Upper lobe of right lung (tissue), 1 donor: ENCODE measurements at regions not wholly inside any gene's neighbourhood (a gene's known extent, or its start where the extent isn't known, plus 50 kb on each side); places are given as distances from the start of the nearest gene placed in this dataset.

ENCODE experiments used
- ATAC-seq: fragments of 200-7000 bp; cut with Tn5 transposase; one replicate; pipeline ENCODE4 v1.9.1; 2020; ENCODE audit warnings: mild to moderate bottlenecking, moderate library complexity
- DNase-seq: peaks from one replicate; pipeline ENCODE4 v3.0.0-alpha.2; 2020
- H3K27ac ChIP-seq: fragments of 200-600 bp; one replicate; pipeline ENCODE4 v1.8.0; 2022
- H3K27me3 ChIP-seq: fragments of 200-600 bp; one replicate; pipeline ENCODE4 v1.8.0; 2022; ENCODE audit warnings: mild to moderate bottlenecking
- H3K36me3 ChIP-seq: fragments of 200-600 bp; one replicate; pipeline ENCODE4 v1.8.0; 2022
- H3K4me1 ChIP-seq: fragments of 200-600 bp; one replicate; pipeline ENCODE4 v1.8.0; 2022
- H3K4me3 ChIP-seq: fragments of 200-600 bp; one replicate; pipeline ENCODE4 v1.8.0; 2022; ENCODE audit warnings: mild to moderate bottlenecking
- H3K9me3 ChIP-seq: fragments of 200-600 bp; one replicate; pipeline ENCODE4 v1.8.0; 2022
- intact Hi-C: fragments of 100-400 bp; cut with DNase I; formaldehyde crosslinking; loops from one replicate; pipeline ENCODE4 v1.11.0; 2022
- TF ChIP-seq, protein P1 (sequence below): fragments of 200-600 bp; IDR thresholded peaks from one replicate; pipeline ENCODE4 v1.8.0; 2022; ENCODE audit warnings: antibody characterized with exemption
- donor health status: DM: no; HTN: yes; CAD: no; lungs with severe emphysema.

DNA sequence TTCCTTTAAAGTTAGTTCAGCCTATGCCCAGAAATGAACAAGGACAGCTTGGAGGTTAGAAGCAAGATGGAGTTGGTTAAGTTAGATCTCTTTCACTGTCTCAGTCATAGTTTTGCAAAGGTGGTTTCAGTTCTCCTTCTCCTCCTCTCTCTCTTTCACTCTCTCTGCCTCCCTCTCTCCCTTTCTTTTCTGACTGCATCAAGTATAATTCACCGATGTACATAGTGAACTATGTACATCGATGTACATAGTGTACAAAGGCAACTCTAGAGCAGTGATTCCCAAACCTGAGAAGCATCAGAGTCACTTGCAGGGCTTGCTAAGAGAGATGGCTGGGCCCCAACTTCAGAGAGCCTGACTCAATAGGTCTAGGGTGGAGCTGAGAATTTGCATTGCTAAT lies 1259.7 kb downstream of the TYW1 start:
- Histone ChIP-seq H3K4me3 (no peak overlapping the region), H3K27ac (no peak overlapping the region), H3K27me3 (no peaks in the 10 kb centered on the region), H3K4me1 (no peaks in the 10 kb centered on the region), H3K36me3 (no peaks in the 10 kb centered on the region), H3K9me3 (no peaks in the 10 kb centered on the region)
- intact Hi-C loops, result no loop called here
- no peak for DNase-seq
- TF ChIP-seq, protein P1, sequence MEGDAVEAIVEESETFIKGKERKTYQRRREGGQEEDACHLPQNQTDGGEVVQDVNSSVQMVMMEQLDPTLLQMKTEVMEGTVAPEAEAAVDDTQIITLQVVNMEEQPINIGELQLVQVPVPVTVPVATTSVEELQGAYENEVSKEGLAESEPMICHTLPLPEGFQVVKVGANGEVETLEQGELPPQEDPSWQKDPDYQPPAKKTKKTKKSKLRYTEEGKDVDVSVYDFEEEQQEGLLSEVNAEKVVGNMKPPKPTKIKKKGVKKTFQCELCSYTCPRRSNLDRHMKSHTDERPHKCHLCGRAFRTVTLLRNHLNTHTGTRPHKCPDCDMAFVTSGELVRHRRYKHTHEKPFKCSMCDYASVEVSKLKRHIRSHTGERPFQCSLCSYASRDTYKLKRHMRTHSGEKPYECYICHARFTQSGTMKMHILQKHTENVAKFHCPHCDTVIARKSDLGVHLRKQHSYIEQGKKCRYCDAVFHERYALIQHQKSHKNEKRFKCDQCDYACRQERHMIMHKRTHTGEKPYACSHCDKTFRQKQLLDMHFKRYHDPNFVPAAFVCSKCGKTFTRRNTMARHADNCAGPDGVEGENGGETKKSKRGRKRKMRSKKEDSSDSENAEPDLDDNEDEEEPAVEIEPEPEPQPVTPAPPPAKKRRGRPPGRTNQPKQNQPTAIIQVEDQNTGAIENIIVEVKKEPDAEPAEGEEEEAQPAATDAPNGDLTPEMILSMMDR, result no peak
- ATAC-seq, result no peak

DNA sequence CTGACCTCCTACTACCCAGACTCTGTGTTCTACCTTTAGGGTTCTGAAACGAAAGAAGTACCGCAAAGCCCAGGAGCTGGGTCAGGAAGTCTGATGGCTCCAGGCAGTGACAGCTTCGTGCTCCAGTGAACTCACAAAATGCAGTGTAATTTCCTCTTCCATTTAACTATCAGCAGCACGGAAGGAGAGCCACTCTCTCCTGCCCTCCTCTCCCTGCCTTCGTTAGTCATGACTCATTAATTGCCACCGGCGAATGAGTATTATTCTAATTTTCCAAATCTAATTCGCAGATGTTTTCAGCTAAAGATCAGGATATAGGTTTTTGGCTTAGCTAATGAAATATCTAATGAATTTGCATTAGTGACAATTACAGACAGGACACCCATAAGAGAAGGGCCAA lies 1262.0 kb downstream of the TYW1 start:
- Histone ChIP-seq H3K36me3 (no peaks in the 10 kb centered on the region), H3K27me3 (no peaks in the 10 kb centered on the region), H3K4me3 (no peak overlapping the region), H3K4me1 (no peaks in the 10 kb centered on the region), H3K27ac (no peak overlapping the region), H3K9me3 (no peaks in the 10 kb centered on the region)
- DNase-seq (no peak), ATAC-seq (no peak)
- intact Hi-C loops, result no loop called here
- TF ChIP-seq, protein P1, result no peak

DNA sequence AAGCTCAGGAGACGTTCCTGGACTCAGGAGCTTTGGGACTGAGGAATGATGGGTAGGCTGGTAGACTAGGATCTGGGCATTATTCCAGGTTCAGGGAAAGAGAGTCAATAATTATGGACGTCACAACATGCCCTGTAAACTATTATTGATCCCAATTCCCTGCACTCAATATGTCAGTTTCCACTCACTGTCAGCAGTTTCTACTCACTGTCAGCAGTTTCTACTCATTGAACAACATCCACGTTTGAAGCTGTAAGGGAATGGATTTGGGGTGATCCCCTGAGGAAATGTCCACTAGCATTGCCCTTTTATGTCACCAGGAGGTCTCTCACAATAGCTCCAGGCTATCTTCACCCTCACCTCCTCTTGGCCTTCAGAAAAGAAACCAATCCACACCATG lies 1268.6 kb downstream of the TYW1 start:
- Histone ChIP-seq H3K27me3 (no peaks in the 10 kb centered on the region), H3K36me3 (no peaks in the 10 kb centered on the region), H3K4me3 (no peak overlapping the region), H3K27ac (no peak overlapping the region), H3K9me3 (peaks cover 6% of the 10 kb centered on the region), H3K4me1 (no peaks in the 10 kb centered on the region)
- intact Hi-C loops, result no loop called here
- TF ChIP-seq, protein P1, result no peak
- ATAC-seq (no peak), DNase-seq (no peak)

DNA sequence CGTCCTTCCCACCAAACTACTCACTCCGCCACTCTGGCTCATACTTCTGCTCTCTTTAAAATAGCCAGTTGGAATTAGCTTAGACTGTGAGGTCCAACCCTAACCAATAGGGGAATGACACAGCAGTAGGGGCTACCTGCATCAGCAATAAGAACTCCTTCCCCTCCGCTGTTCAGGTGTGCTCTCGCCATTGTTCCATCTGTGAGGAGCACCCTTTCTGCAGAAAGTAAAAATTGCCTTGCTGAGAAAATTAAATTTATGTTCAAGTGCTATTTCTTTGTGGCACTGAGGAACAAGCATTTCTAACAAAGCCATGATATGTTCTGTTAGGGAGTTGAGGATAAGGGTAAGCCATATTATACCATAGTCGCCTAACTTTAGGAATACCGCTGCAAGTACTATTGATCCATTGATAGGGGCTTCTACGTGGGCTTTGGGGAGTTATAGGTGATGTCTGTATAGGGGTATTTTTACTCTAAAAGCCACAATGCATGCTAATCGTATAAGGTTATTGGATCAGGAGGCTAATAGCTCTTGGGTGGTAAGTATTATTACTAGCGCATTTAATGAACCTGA lies 1269.5 kb downstream of the TYW1 start:
- H3K4me1 ChIP-seq, result no peaks in the 10 kb centered on the region
- DNase-seq (no peak), ATAC-seq (no peak)
- no peaks in the 10 kb centered on the region for H3K36me3 ChIP-seq
- no peak overlapping the region for H3K4me3 ChIP-seq
- no peak overlapping the region for H3K27ac ChIP-seq
- intact Hi-C loops, result no loop called here
- TF ChIP-seq, protein P1, result no peak
- H3K27me3 ChIP-seq, result no peaks in the 10 kb centered on the region
- H3K9me3 ChIP-seq, result peaks cover 6% of the 10 kb centered on the region

DNA sequence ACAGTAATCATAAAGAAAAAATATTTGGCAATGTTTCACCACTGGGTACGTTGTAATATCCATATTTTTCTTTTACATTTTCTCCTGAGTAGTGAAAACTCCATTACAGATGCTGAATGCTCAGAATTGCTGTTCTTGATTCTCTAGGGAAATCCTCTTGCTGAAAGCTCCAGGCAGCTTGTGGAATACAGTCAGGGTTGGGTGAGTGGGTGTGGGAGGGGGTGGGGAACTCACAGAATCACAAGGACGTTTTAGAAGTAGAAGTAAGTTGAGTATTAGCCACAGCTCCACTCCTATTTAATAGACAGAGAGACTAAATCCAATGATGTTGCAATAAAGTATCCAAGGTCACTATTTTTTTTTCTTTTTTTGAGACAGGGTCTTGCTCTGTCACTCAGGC lies 1270.9 kb downstream of the TYW1 start:
- ATAC-seq (no peak), DNase-seq (no peak)
- no peak overlapping the region for H3K27ac ChIP-seq
- TF ChIP-seq, protein P1, result no peak
- H3K36me3 ChIP-seq, result no peaks in the 10 kb centered on the region
- intact Hi-C loops, result no loop called here
- H3K27me3 ChIP-seq, result no peaks in the 10 kb centered on the region
- H3K9me3 ChIP-seq, result peaks cover 6% of the 10 kb centered on the region
- H3K4me3 ChIP-seq, result no peak overlapping the region
- no peaks in the 10 kb centered on the region for H3K4me1 ChIP-seq

DNA sequence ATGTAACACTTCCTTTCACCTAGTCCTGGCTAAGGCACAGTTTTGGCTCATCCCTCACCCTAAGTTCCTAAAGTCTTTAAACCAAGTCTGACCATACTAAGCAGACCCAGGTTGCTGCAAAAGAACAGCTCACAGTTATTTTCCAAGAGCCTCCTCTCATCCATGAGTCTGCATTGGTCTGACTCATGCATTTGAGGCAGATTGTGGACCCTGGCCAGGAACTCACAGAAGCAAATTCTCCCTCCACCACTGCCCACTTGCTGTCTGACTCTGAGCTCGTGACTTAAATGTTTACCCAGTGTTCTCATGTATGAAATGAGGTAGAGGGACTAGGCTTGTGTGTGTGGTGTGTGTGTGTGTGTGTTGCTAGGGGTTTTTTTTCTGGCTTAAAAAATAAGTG lies 1272.8 kb downstream of the TYW1 start:
- Histone ChIP-seq H3K4me3 (no peak overlapping the region), H3K27ac (no peak overlapping the region), H3K27me3 (no peaks in the 10 kb centered on the region), H3K4me1 (no peaks in the 10 kb centered on the region), H3K9me3 (peaks cover 6% of the 10 kb centered on the region), H3K36me3 (no peaks in the 10 kb centered on the region)
- intact Hi-C loops, result no loop called here
- TF ChIP-seq, protein P1, result no peak
- no peak for ATAC-seq
- no peak for DNase-seq
